ENCODE measurements at regions not wholly inside any gene's neighbourhood (a gene's known extent, or its start where the extent isn't known, plus 50 kb on each side); places are given as distances from the start of the nearest gene placed in this dataset.

DNA sequence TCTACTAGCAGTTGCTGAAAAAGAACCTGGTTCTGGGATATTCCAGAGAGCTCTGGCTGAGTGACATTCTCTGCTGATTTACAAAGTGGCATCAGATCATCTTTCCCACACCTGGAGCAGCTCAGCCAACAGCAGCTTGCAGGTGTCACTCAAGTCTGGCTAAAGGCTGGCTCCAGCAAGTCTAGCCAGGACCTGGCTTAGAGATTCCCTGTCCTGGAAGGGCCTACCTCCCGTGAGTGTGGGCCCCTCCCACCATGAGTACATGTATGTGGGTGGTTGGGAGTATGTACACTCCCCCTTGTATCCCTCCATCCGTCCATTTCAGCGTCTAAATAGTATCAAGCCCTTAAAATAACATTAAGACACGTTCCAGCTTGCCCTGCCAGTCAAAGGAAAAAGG, 539.3 kb upstream of the ID4 start:
- Histone ChIP-seq H3K27me3 (no peaks in the 10 kb centered on the region), H3K4me3 (no peak overlapping the region), H3K4me1 (no peaks in the 10 kb centered on the region), H3K9me3 (no peaks in the 10 kb centered on the region), H3K27ac (no peak overlapping the region), H3K36me3 (no peaks in the 10 kb centered on the region)
- TF ChIP-seq, protein P1, sequence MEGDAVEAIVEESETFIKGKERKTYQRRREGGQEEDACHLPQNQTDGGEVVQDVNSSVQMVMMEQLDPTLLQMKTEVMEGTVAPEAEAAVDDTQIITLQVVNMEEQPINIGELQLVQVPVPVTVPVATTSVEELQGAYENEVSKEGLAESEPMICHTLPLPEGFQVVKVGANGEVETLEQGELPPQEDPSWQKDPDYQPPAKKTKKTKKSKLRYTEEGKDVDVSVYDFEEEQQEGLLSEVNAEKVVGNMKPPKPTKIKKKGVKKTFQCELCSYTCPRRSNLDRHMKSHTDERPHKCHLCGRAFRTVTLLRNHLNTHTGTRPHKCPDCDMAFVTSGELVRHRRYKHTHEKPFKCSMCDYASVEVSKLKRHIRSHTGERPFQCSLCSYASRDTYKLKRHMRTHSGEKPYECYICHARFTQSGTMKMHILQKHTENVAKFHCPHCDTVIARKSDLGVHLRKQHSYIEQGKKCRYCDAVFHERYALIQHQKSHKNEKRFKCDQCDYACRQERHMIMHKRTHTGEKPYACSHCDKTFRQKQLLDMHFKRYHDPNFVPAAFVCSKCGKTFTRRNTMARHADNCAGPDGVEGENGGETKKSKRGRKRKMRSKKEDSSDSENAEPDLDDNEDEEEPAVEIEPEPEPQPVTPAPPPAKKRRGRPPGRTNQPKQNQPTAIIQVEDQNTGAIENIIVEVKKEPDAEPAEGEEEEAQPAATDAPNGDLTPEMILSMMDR (IDR thresholded peaks at IDR 0.05): no peak
- peak; percentile 27 for ATAC-seq
- intact Hi-C loops (cut with DNase I): no loop called here
- DNase-seq: no peak

DNA sequence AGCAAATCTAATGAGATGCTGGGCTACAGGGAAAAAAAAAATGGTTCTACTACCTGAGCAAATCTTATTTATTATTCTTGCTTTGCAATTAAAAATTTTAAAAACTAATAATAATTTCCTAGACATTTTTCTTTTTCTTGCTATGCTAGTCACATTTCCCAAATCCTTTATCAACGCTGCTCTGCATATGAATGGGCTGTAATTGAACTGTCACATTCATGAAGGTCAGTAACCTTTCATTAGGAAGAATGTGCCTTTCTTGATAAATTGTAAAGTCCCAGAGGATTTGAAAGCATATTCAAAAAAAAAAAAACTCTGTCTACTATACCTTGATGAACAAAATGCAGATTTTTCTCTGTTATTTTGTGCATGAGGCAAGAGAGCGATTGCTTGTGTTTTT, 538.7 kb upstream of the ID4 start:
- intact Hi-C loops (cut with DNase I): no loop called here
- no peaks in the 10 kb centered on the region for H3K27me3 ChIP-seq
- no peaks in the 10 kb centered on the region for H3K9me3 ChIP-seq
- no peak overlapping the region for H3K27ac ChIP-seq
- TF ChIP-seq, protein P1 (IDR thresholded peaks at IDR 0.05): no peak
- no peak for DNase-seq
- ATAC-seq: no peak
- H3K4me1 ChIP-seq: peaks cover 3% of the 10 kb centered on the region
- no peak overlapping the region for H3K4me3 ChIP-seq
- H3K36me3 ChIP-seq: no peaks in the 10 kb centered on the region

DNA sequence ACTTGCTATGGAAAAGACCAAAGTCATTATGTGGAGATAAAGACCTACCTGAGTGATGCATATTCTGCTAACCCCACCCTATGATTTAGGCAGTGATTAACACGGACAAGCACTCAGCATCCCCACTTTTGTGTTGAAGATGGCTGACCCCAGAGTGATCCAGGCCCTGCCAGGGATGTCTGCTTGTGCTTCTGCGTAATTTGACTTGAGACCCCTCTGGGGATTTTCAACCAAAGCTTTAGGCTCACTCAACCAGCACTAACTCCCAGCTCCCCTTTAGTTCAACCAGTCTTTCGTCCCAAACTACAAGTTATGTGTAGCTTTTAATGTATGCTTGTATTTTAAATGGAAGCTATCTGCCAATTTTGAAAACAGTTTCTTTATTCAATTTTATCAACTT, 538.0 kb upstream of the ID4 start:
- TF ChIP-seq, protein P1 (IDR thresholded peaks at IDR 0.05): no peak
- intact Hi-C loops (cut with DNase I): no loop called here
- Histone ChIP-seq H3K4me3 (no peak overlapping the region), H3K36me3 (no peaks in the 10 kb centered on the region), H3K4me1 (peaks cover 3% of the 10 kb centered on the region), H3K27me3 (no peaks in the 10 kb centered on the region), H3K27ac (no peak overlapping the region), H3K9me3 (no peaks in the 10 kb centered on the region)
- ATAC-seq: no peak
- DNase-seq: no peak

DNA sequence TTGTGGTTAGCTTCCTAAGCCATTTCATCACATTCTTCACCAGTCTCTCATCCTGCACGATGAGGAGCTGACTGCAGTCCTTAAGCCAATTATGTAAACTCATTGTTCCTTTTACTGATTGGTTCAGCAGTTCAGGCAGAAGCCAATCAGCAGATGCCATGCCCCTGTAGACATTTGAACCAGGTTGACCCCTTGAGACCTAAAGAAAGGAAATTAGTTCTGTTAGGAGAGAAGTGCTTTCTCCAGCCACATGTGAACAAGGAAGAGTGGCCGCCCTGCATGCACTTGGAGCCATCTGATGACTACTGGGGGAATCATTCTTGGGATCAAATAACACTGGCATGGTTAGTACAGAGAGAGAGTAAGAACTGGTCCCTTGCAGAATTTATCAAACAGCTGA, 535.2 kb upstream of the ID4 start:
- intact Hi-C loops (cut with DNase I): no loop called here
- DNase-seq (no peak), ATAC-seq (no peak)
- no peak overlapping the region for H3K27ac ChIP-seq
- H3K27me3 ChIP-seq: no peaks in the 10 kb centered on the region
- no peaks in the 10 kb centered on the region for H3K36me3 ChIP-seq
- H3K4me1 ChIP-seq: peaks cover 3% of the 10 kb centered on the region
- TF ChIP-seq, protein P1 (IDR thresholded peaks at IDR 0.05): no peak
- no peaks in the 10 kb centered on the region for H3K9me3 ChIP-seq
- no peak overlapping the region for H3K4me3 ChIP-seq

DNA sequence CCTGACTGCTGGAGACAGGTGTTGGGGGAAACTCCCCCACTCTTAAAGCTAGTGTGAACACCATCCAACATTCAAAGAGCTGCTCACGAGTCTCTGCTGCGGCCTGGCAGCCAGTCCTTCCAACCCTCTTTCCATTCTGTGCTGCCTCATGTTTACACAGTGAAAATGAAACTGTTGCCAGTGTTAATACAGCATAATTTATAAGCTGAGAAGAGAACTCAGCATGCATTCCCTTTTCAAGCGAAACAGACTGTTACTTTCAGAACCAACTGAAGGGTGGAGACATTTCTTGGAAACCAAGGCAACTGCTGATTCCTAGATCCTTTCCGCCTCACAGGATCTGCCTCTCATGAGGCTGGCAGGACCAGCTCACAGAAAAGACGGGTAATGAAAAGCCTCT, 533.8 kb upstream of the ID4 start:
- H3K36me3 ChIP-seq: no peaks in the 10 kb centered on the region
- no peaks in the 10 kb centered on the region for H3K9me3 ChIP-seq
- intact Hi-C loops (cut with DNase I): no loop called here
- DNase-seq: no peak
- TF ChIP-seq, protein P1 (IDR thresholded peaks at IDR 0.05): no peak
- no peaks in the 10 kb centered on the region for H3K27me3 ChIP-seq
- H3K27ac ChIP-seq: peak overlapping the region; percentile 51
- peaks cover 3% of the 10 kb centered on the region for H3K4me1 ChIP-seq
- ATAC-seq: peak; percentile 80
- H3K4me3 ChIP-seq: peak overlapping the region; percentile 10

DNA sequence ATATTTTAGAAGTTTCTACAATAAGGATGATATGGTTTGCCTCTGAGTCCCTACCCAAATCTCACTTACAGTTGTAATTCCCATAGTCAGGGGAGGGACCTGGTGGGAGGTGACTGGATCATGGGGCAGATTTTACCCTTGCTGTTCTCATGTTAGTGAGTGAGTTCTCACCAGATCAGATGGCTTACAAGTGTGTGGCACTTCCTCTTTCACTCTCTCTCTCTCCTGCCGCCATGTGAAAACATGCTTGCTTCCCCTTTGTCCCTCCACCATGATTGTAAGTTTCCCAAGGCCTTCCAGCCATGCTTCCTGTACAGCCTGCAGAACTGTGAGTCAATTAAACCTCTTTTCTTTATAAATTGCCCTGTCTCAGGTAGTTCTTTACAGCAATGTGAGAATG, 527.5 kb upstream of the ID4 start:
- H3K4me1 ChIP-seq: no peaks in the 10 kb centered on the region
- TF ChIP-seq, protein P1 (IDR thresholded peaks at IDR 0.05): no peak
- H3K36me3 ChIP-seq: no peaks in the 10 kb centered on the region
- H3K9me3 ChIP-seq: no peaks in the 10 kb centered on the region
- H3K4me3 ChIP-seq: no peak overlapping the region
- intact Hi-C loops (cut with DNase I): no loop called here
- H3K27ac ChIP-seq: no peak overlapping the region
- no peaks in the 10 kb centered on the region for H3K27me3 ChIP-seq
- no peak for DNase-seq
- no peak for ATAC-seq
